Lung (tissue), 11 donors: ENCODE measurements at regions not wholly inside any gene's neighbourhood (a gene's known extent, or its start where the extent isn't known, plus 50 kb on each side); places are given as distances from the start of the nearest gene placed in this dataset.

ENCODE experiments used
- ATAC-seq: fragments of 200-7000 bp; cut with Tn5 transposase; one replicate; pipeline ENCODE4 v1.9.1; 2020; ENCODE audit warnings: moderate number of reproducible peaks; ENCODE audit not compliant: insufficient read depth, low FRiP score
- DNase-seq, 3 donors: peaks; one replicate each; pipeline ENCODE4 v3.0.0-alpha.2; 2013 to 2017
- H3K27ac ChIP-seq, 2 donors: one replicate each; pipeline ENCODE4 v1.5.1; 2013; ENCODE audit warnings: mild to moderate bottlenecking in 2 of 2, moderate library complexity in 2 of 2, control low read depth in 1 of 2, inconsistent platforms in 1 of 2, low read depth in 1 of 2, low read length in 1 of 2
- H3K27me3 ChIP-seq, 3 donors: one replicate each; pipeline ENCODE4 v1.5.1; 2013; ENCODE audit warnings: low read length in 2 of 3; ENCODE audit not compliant: control insufficient read depth in 3 of 3, insufficient read depth in 3 of 3
- H3K36me3 ChIP-seq, 4 donors: one replicate each; pipeline ENCODE4 v1.5.1; 2013; ENCODE audit warnings: low read length in 4 of 4, mild to moderate bottlenecking in 1 of 4, moderate library complexity in 1 of 4; ENCODE audit not compliant: control insufficient read depth in 4 of 4, insufficient read depth in 4 of 4
- H3K4me1 ChIP-seq, 5 donors: one replicate each; pipeline ENCODE4 v1.5.1; 2013; ENCODE audit warnings: low read length in 5 of 5, mild to moderate bottlenecking in 2 of 5, moderate library complexity in 1 of 5; ENCODE audit not compliant: control insufficient read depth in 5 of 5, insufficient read depth in 5 of 5
- H3K4me3 ChIP-seq: one replicate; pipeline ENCODE4 v1.5.1; 2013; ENCODE audit warnings: mild to moderate bottlenecking, control low read depth, moderate library complexity
- H3K9ac ChIP-seq, 2 donors: one replicate each; pipeline ENCODE4 v1.5.1; 2013; ENCODE audit warnings: low read length in 2 of 2, control low read depth in 1 of 2; ENCODE audit not compliant: insufficient read depth in 1 of 2
- H3K9me3 ChIP-seq, 4 donors: one replicate each; pipeline ENCODE4 v1.5.1; 2013; ENCODE audit warnings: low read length in 3 of 4, mild to moderate bottlenecking in 1 of 4, moderate library complexity in 1 of 4; ENCODE audit not compliant: control insufficient read depth in 4 of 4, insufficient read depth in 3 of 4
- WGBS, 2 donors: extraction: QIAGEN DNeasy Blood & Tissue Kit; methylation state at CpG; one replicate each; pipeline ENCODE4 v1.1.7; 2013; 5-methylcytosine and 5-hydroxymethylcytosine counted together
- TF ChIP-seq, protein P1 (sequence below): IDR thresholded peaks from 2 replicates; pipeline ENCODE4 v1.5.1; 2012; ENCODE audit warnings: mild to moderate bottlenecking; ENCODE audit errors: control extremely low read depth, extremely low read depth
- donor health status: control.
- donor health status: control.
- donor health status: Bipolar disorder and iron deficiency.
- donor health status: healthy.
- donor health status: DM: yes; HTN: yes; CAD: no.

DNA sequence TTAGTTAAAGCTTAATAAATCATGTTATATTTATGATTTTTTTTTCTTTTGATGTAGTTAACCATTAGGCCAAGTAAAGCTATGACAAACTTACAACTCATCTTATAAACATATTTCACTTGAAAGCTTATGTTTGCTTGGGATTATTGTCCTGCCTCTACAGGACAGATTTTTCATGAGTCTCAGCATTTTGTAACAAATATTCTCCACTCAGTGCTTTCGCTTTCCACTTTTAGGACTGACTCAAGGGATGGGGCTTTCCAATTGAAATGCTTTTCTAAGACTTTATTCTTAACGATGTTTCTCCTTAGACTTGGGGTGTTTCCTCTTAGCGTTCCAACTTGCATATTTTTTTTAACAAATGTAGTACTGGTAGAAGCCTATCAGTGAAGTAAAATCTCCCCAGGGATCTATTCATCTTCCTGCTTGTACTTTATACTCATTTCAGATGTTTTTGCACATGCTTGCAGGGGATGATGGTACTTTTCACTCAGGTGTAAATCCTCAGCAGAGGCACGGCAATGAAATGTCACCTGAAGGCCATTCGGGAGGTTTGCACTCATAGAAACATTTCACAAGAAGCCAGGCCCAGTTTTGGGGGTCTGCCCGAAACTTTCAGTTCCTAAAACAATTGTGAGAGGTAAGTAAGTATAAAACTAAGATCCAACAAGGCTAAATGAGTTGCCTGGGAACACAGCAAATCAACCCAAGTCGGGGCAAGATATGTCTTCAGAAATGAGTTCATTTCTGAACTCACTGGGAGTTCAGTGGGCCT, 298.1 kb upstream of the FOXQ1 start:
- no peaks in the 10 kb centered on the region for H3K4me1 ChIP-seq
- ATAC-seq (no peak), DNase-seq (no peak)
- no peak overlapping the region for H3K9ac ChIP-seq
- H3K27me3 ChIP-seq, result no peaks in the 10 kb centered on the region
- TF ChIP-seq, protein P1, sequence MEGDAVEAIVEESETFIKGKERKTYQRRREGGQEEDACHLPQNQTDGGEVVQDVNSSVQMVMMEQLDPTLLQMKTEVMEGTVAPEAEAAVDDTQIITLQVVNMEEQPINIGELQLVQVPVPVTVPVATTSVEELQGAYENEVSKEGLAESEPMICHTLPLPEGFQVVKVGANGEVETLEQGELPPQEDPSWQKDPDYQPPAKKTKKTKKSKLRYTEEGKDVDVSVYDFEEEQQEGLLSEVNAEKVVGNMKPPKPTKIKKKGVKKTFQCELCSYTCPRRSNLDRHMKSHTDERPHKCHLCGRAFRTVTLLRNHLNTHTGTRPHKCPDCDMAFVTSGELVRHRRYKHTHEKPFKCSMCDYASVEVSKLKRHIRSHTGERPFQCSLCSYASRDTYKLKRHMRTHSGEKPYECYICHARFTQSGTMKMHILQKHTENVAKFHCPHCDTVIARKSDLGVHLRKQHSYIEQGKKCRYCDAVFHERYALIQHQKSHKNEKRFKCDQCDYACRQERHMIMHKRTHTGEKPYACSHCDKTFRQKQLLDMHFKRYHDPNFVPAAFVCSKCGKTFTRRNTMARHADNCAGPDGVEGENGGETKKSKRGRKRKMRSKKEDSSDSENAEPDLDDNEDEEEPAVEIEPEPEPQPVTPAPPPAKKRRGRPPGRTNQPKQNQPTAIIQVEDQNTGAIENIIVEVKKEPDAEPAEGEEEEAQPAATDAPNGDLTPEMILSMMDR, result no peak
- H3K36me3 ChIP-seq, result no peaks in the 10 kb centered on the region
- WGBS, 2 donors, result 85 to 89% methylated on average over 7 of the region's 7 CpGs
- peaks cover 0 to 4% (median 1%) of the 10 kb centered on the region in 4 donors for H3K9me3 ChIP-seq
- H3K27ac ChIP-seq, result no peak overlapping the region
- H3K4me3 ChIP-seq, result no peak overlapping the region

DNA sequence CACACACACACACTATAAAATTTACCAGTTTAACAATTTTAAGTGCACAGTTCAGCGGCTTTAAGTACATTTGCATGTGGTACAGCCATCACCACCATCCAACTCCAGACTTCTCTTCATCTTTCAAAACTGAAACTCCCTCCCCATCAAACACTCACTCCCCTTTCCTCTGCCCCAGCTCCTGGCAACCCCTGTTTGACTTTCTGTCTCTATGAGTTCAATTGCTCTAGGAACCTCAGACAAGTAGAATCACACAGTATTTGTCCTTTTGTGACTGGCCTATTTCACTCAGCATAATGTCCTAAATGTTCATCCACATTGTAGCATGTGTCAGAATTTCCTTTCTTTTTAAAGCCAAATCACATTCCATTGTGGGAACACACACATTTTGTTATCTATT, 302.8 kb upstream of the FOXQ1 start:
- H3K4me1 ChIP-seq, result no peaks in the 10 kb centered on the region
- WGBS, 2 donors, result 89 to 100% methylated on average over 1 of the region's 1 CpG
- DNase-seq (no peak), ATAC-seq (no peak)
- no peak overlapping the region for H3K27ac ChIP-seq
- no peaks in the 10 kb centered on the region for H3K27me3 ChIP-seq
- no peaks in the 10 kb centered on the region for H3K36me3 ChIP-seq
- peaks cover 0 to 4% (median under 1%) of the 10 kb centered on the region in 4 donors for H3K9me3 ChIP-seq
- H3K4me3 ChIP-seq, result no peak overlapping the region
- H3K9ac ChIP-seq, result no peak overlapping the region
- TF ChIP-seq, protein P1, result no peak

DNA sequence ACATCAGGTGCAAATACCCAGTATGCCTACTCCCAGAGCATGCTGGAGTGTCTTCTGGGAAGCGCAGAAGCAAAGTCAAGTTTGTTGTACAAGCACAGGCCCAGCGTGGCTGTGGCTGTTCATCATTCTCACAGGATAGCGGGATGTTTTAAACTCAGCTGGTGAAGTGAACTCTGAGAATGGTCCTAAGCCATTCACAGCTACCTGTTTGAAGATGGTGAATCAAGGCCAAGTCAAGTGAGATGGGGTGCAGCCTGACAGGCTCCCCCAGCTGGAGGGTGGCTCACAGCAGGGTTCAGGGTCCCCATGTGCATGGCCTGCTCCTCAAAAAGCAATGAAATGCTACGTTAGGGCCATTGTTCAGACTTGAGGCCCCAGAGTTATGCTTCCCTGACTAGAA, 304.7 kb upstream of the FOXQ1 start:
- peaks cover 0 to 2% (median 0%) of the 10 kb centered on the region in 4 donors for H3K9me3 ChIP-seq
- H3K4me3 ChIP-seq, result no peak overlapping the region
- no peaks in the 10 kb centered on the region for H3K4me1 ChIP-seq
- no peaks in the 10 kb centered on the region for H3K36me3 ChIP-seq
- H3K27ac ChIP-seq, result no peak overlapping the region
- 64 to 88% methylated on average over 4 of the region's 4 CpGs for WGBS, 2 donors
- DNase-seq, result no peak
- no peaks in the 10 kb centered on the region for H3K27me3 ChIP-seq
- TF ChIP-seq, protein P1, result no peak
- ATAC-seq, result no peak
- H3K9ac ChIP-seq, result no peak overlapping the region
